ENCODE measurements at regions not wholly inside any gene's neighbourhood (a gene's known extent, or its start where the extent isn't known, plus 50 kb on each side); places are given as distances from the start of the nearest gene placed in this dataset.
"Not testable (repeated sequence)": the region's sequence is repeated elsewhere in the genome, so short reads cannot be mapped to it uniquely, and the experiment has no call there.

- TF ChIP-seq CTCF, POLR2A (IDR thresholded peaks at IDR 0.05): not testable (repeated sequence)
Observed at GRCh38 chr15:98100606-98101005, 140.1 kb downstream of the ARRDC4 start.
